Neural cell (in vitro differentiated cells): ENCODE measurements at regions not wholly inside any gene's neighbourhood (a gene's known extent, or its start where the extent isn't known, plus 50 kb on each side); places are given as distances from the start of the nearest gene placed in this dataset.

Experiments used
- H2AFZ ChIP-seq: fragments of 200-600, 300-800 bp; sonication (generic), shearing (Covaris generic); 2 replicates; pipeline ENCODE4 v1.6.0; 2014; ENCODE audit warnings: low read depth, mild to moderate bottlenecking, antibody characterized with exemption, low read length, moderate library complexity
- H3F3A ChIP-seq: fragments of 200-600 bp; shearing (Covaris generic); 2 replicates; pipeline ENCODE4 v1.6.1; 2016; ENCODE audit warnings: mild to moderate bottlenecking, moderate library complexity, mixed read lengths, antibody characterized with exemption, low read length; ENCODE audit not compliant: insufficient read depth, poor library complexity, severe bottlenecking
- H3K27ac ChIP-seq: fragments of 200-600, 300-800 bp; sonication (generic), shearing (Covaris generic); 2 replicates; pipeline ENCODE4 v1.5.1; 2014; ENCODE audit warnings: mild to moderate bottlenecking, low read length, moderate library complexity
- H3K27me3 ChIP-seq: fragments of 300-800, 200-600 bp; sonication (generic), shearing (Covaris generic); 2 replicates; pipeline ENCODE4 v1.6.0; 2014; ENCODE audit warnings: mild to moderate bottlenecking, low read depth, low read length, moderate library complexity; ENCODE audit not compliant: insufficient read depth
- H3K36me3 ChIP-seq: fragments of 300-800, 200-600 bp; sonication (generic), shearing (Covaris generic); 2 replicates; pipeline ENCODE4 v1.5.1; 2014; ENCODE audit warnings: mild to moderate bottlenecking, antibody characterized with exemption, low read length, moderate library complexity; ENCODE audit not compliant: insufficient read depth
- H3K4me2 ChIP-seq: fragments of 300-800, 200-600 bp; sonication (generic), shearing (Covaris generic); 2 replicates; pipeline ENCODE4 v1.6.0; 2014; ENCODE audit warnings: mild to moderate bottlenecking, low read length
- H3K4me3 ChIP-seq: fragments of 300-800, 200-600 bp; sonication (generic), shearing (Covaris generic); 2 replicates; pipeline ENCODE4 v1.5.1; 2014; ENCODE audit warnings: mild to moderate bottlenecking, low read length, moderate library complexity
- H3K79me2 ChIP-seq: fragments of 200-600 bp; shearing (Covaris generic); replicated peaks from 2 replicates; pipeline ENCODE4 v1.6.0; 2014; ENCODE audit warnings: mild to moderate bottlenecking, low read length, moderate library complexity; ENCODE audit not compliant: insufficient read depth
- H3K9ac ChIP-seq: fragments of 300-800, 200-600 bp; sonication (generic), shearing (Covaris generic); 2 replicates; pipeline ENCODE4 v1.6.1; 2016; ENCODE audit warnings: mild to moderate bottlenecking, low read length, mixed read lengths
- H3K9me2 ChIP-seq: fragments of 200-600 bp; shearing (Covaris generic); 2 replicates; pipeline ENCODE4 v1.6.1; 2016; ENCODE audit warnings: mild to moderate bottlenecking, low read length, mixed read lengths; ENCODE audit not compliant: insufficient read depth
- H3K9me3 ChIP-seq: fragments of 200-600, 300-800 bp; sonication (generic), shearing (Covaris generic); 2 replicates; pipeline ENCODE4 v1.6.1; 2016; ENCODE audit warnings: mild to moderate bottlenecking, mixed run types, low read length, moderate library complexity, mixed read lengths
- H4K20me1 ChIP-seq: fragments of 200-600 bp; shearing (Covaris generic); 2 replicates; pipeline ENCODE4 v1.6.1; 2016; ENCODE audit warnings: mild to moderate bottlenecking, mixed run types; ENCODE audit not compliant: insufficient read depth
- EP300 ChIP-seq: fragments of 450-650 bp; conservative IDR thresholded peaks from 2 replicates; pipeline ENCODE4 v1.6.1; 2014; ENCODE audit warnings: antibody characterized with exemption, mild to moderate bottlenecking, moderate library complexity; ENCODE audit not compliant: poor library complexity, severe bottlenecking
- EZH2 ChIP-seq: fragments of 200-600, 300-800 bp; shearing (Covaris generic), sonication (generic); IDR thresholded peaks from 2 replicates; pipeline ENCODE4 v1.6.1; 2014; ENCODE audit warnings: antibody characterized with exemption, low read length, borderline replicate concordance, mild to moderate bottlenecking; ENCODE audit not compliant: insufficient read depth, poor library complexity, severe bottlenecking
- MXI1 ChIP-seq: fragments of 450-650 bp; conservative IDR thresholded peaks from 2 replicates; pipeline ENCODE4 v1.6.1; 2014; ENCODE audit warnings: antibody characterized with exemption, mild to moderate bottlenecking; ENCODE audit not compliant: poor library complexity, severe bottlenecking
- POLR2AphosphoS5 ChIP-seq: IDR thresholded peaks from 2 replicates; pipeline ENCODE4 v1.6.1; 2012
- RAD21 ChIP-seq: fragments of 450-650 bp; conservative IDR thresholded peaks from 2 replicates; pipeline ENCODE4 v1.6.1; 2014; ENCODE audit warnings: antibody characterized with exemption, mild to moderate bottlenecking, moderate library complexity
- SMC3 ChIP-seq: fragments of 450-650 bp; conservative IDR thresholded peaks from 2 replicates; pipeline ENCODE4 v1.6.1; 2014; ENCODE audit warnings: antibody characterized with exemption, mild to moderate bottlenecking, moderate library complexity; ENCODE audit not compliant: poor library complexity
- TAF1 ChIP-seq: IDR thresholded peaks from 2 replicates; pipeline ENCODE4 v1.6.1; 2012; ENCODE audit warnings: low read depth
- TF ChIP-seq, protein P1 (sequence below): IDR thresholded peaks from 2 replicates; pipeline ENCODE4 v1.6.1; 2012; ENCODE audit warnings: borderline replicate concordance
- TF ChIP-seq, protein P2 (sequence below): fragments of 450-650 bp; IDR thresholded peaks from 2 replicates; pipeline ENCODE4 v1.5.1; 2014; ENCODE audit warnings: antibody characterized with exemption, mild to moderate bottlenecking, moderate library complexity; ENCODE audit not compliant: poor library complexity, severe bottlenecking

GRCh38 chr10:78774999-78775711, 293.6 kb upstream of the ZMIZ1 start:
- Histone ChIP-seq H3K36me3 (no peaks in the 10 kb centered on the region), H3K9ac (no peak overlapping the region), H3K4me3 (no peak overlapping the region), H3K9me3 (no peaks in the 10 kb centered on the region), H3K27ac (no peak overlapping the region), H3K27me3 (no peaks in the 10 kb centered on the region), H3K4me2 (no peak overlapping the region), H3K9me2 (no peaks in the 10 kb centered on the region), H3F3A (no peaks in the 10 kb centered on the region), H2AFZ (no peak overlapping the region), H3K79me2 (no peaks in the 10 kb centered on the region), H4K20me1 (no peaks in the 10 kb centered on the region)
- no peak for TF ChIP-seq EZH2
- TF ChIP-seq, protein P1, sequence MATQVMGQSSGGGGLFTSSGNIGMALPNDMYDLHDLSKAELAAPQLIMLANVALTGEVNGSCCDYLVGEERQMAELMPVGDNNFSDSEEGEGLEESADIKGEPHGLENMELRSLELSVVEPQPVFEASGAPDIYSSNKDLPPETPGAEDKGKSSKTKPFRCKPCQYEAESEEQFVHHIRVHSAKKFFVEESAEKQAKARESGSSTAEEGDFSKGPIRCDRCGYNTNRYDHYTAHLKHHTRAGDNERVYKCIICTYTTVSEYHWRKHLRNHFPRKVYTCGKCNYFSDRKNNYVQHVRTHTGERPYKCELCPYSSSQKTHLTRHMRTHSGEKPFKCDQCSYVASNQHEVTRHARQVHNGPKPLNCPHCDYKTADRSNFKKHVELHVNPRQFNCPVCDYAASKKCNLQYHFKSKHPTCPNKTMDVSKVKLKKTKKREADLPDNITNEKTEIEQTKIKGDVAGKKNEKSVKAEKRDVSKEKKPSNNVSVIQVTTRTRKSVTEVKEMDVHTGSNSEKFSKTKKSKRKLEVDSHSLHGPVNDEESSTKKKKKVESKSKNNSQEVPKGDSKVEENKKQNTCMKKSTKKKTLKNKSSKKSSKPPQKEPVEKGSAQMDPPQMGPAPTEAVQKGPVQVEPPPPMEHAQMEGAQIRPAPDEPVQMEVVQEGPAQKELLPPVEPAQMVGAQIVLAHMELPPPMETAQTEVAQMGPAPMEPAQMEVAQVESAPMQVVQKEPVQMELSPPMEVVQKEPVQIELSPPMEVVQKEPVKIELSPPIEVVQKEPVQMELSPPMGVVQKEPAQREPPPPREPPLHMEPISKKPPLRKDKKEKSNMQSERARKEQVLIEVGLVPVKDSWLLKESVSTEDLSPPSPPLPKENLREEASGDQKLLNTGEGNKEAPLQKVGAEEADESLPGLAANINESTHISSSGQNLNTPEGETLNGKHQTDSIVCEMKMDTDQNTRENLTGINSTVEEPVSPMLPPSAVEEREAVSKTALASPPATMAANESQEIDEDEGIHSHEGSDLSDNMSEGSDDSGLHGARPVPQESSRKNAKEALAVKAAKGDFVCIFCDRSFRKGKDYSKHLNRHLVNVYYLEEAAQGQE: no peak
- TF ChIP-seq TAF1: no peak
- TF ChIP-seq, protein P2, sequence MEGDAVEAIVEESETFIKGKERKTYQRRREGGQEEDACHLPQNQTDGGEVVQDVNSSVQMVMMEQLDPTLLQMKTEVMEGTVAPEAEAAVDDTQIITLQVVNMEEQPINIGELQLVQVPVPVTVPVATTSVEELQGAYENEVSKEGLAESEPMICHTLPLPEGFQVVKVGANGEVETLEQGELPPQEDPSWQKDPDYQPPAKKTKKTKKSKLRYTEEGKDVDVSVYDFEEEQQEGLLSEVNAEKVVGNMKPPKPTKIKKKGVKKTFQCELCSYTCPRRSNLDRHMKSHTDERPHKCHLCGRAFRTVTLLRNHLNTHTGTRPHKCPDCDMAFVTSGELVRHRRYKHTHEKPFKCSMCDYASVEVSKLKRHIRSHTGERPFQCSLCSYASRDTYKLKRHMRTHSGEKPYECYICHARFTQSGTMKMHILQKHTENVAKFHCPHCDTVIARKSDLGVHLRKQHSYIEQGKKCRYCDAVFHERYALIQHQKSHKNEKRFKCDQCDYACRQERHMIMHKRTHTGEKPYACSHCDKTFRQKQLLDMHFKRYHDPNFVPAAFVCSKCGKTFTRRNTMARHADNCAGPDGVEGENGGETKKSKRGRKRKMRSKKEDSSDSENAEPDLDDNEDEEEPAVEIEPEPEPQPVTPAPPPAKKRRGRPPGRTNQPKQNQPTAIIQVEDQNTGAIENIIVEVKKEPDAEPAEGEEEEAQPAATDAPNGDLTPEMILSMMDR: no peak
- TF ChIP-seq RAD21: no peak
- TF ChIP-seq SMC3: no peak
- no peak for TF ChIP-seq EP300
- TF ChIP-seq MXI1: no peak
- TF ChIP-seq POLR2AphosphoS5: no peak

- TF ChIP-seq, protein P1: no peak
- TF ChIP-seq TAF1 (no peak), RAD21 (no peak), MXI1 (no peak), SMC3 (no peak), EZH2 (no peak), EP300 (no peak), POLR2AphosphoS5 (no peak)
- TF ChIP-seq, protein P2: no peak
- Histone ChIP-seq H3K79me2 (no peaks in the 10 kb centered on the region), H3K36me3 (no peaks in the 10 kb centered on the region), H4K20me1 (no peaks in the 10 kb centered on the region), H3K4me3 (no peak overlapping the region), H3K9me3 (no peaks in the 10 kb centered on the region), H3K27me3 (no peaks in the 10 kb centered on the region), H3K9ac (no peak overlapping the region), H3K4me2 (no peak overlapping the region), H3K27ac (no peak overlapping the region), H2AFZ (no peak overlapping the region), H3K9me2 (no peaks in the 10 kb centered on the region), H3F3A (no peaks in the 10 kb centered on the region)
Measured at GRCh38 chr10:78775891-78776290, 292.9 kb upstream of the ZMIZ1 start.
